Endothelial cell (in vitro differentiated cells): ENCODE measurements at regions not wholly inside any gene's neighbourhood (a gene's known extent, or its start where the extent isn't known, plus 50 kb on each side); places are given as distances from the start of the nearest gene placed in this dataset.

Experiments
- DNase-seq: peaks from one replicate; pipeline ENCODE4 v3.0.0; 2021; ENCODE audit warnings: low spot score
- H3K27ac Mint-ChIP-seq: one replicate; pipeline ENCODE4 v1.8.0; 2021; ENCODE audit warnings: mixed read lengths, inconsistent platforms; ENCODE audit not compliant: unreplicated experiment
- H3K27me3 Mint-ChIP-seq: one replicate; pipeline ENCODE4 v1.8.0; 2021; ENCODE audit warnings: mild to moderate bottlenecking, moderate library complexity, mixed read lengths, inconsistent platforms; ENCODE audit not compliant: unreplicated experiment
- H3K36me3 Mint-ChIP-seq: one replicate; pipeline ENCODE4 v1.8.0; 2021; ENCODE audit warnings: mild to moderate bottlenecking, low read depth, mixed read lengths, inconsistent platforms; ENCODE audit not compliant: unreplicated experiment
- H3K4me1 Mint-ChIP-seq: one replicate; pipeline ENCODE4 v1.8.0; 2021; ENCODE audit warnings: mild to moderate bottlenecking, mixed read lengths, inconsistent platforms; ENCODE audit not compliant: unreplicated experiment
- H3K4me3 Mint-ChIP-seq: one replicate; pipeline ENCODE4 v1.8.0; 2021; ENCODE audit warnings: mild to moderate bottlenecking, mixed read lengths, inconsistent platforms; ENCODE audit not compliant: unreplicated experiment
- H3K9me3 Mint-ChIP-seq: one replicate; pipeline ENCODE4 v1.8.0; 2021; ENCODE audit warnings: mixed read lengths, inconsistent platforms; ENCODE audit not compliant: unreplicated experiment
- CTCF ChIP-seq: fragments of 200-600 bp; sonication (generic); IDR thresholded peaks from one replicate; pipeline ENCODE4 v1.5.0; 2021; ENCODE audit warnings: antibody characterized with exemption; ENCODE audit not compliant: unreplicated experiment

GRCh38 chr3:24614359-24614758 is 119.7 kb upstream of the THRB start:
- no peak for TF ChIP-seq CTCF
- Mint-ChIP-seq H3K4me3 (no peak overlapping the region), H3K9me3 (no peaks in the 10 kb centered on the region), H3K27ac (no peak overlapping the region), H3K27me3 (no peaks in the 10 kb centered on the region), H3K36me3 (no peaks in the 10 kb centered on the region), H3K4me1 (no peaks in the 10 kb centered on the region)
- DNase-seq: no peak

GRCh38 chr3:24615177-24615576 is 120.5 kb upstream of the THRB start:
- Mint-ChIP-seq H3K4me3 (no peak overlapping the region), H3K9me3 (no peaks in the 10 kb centered on the region), H3K27ac (no peak overlapping the region), H3K4me1 (no peaks in the 10 kb centered on the region), H3K27me3 (no peaks in the 10 kb centered on the region), H3K36me3 (no peaks in the 10 kb centered on the region)
- TF ChIP-seq CTCF: no peak
- DNase-seq: no peak

- no peaks in the 10 kb centered on the region for H3K4me1 Mint-ChIP-seq
- no peak for TF ChIP-seq CTCF
- H3K9me3 Mint-ChIP-seq: no peaks in the 10 kb centered on the region
- H3K4me3 Mint-ChIP-seq: no peak overlapping the region
- H3K36me3 Mint-ChIP-seq: no peaks in the 10 kb centered on the region
- no peaks in the 10 kb centered on the region for H3K27me3 Mint-ChIP-seq
- no peak for DNase-seq
- no peak overlapping the region for H3K27ac Mint-ChIP-seq
These were observed 121.6 kb upstream of the THRB start for GRCh38 chr3:24616110-24616829.

- no peaks in the 10 kb centered on the region for H3K36me3 Mint-ChIP-seq
- H3K9me3 Mint-ChIP-seq: no peaks in the 10 kb centered on the region
- no peaks in the 10 kb centered on the region for H3K27me3 Mint-ChIP-seq
- H3K4me3 Mint-ChIP-seq: no peak overlapping the region
- H3K27ac Mint-ChIP-seq: no peak overlapping the region
- DNase-seq: no peak
- no peaks in the 10 kb centered on the region for H3K4me1 Mint-ChIP-seq
- no peak for TF ChIP-seq CTCF
These were observed 127.5 kb upstream of the THRB start for GRCh38 chr3:24622138-24622537.

GRCh38 chr3:24622696-24623225 is 128.1 kb upstream of the THRB start:
- Mint-ChIP-seq H3K27ac (no peak overlapping the region), H3K36me3 (no peaks in the 10 kb centered on the region), H3K27me3 (no peaks in the 10 kb centered on the region), H3K4me1 (no peaks in the 10 kb centered on the region), H3K9me3 (no peaks in the 10 kb centered on the region), H3K4me3 (no peak overlapping the region)
- DNase-seq: no peak
- no peak for TF ChIP-seq CTCF
